CD4-positive, alpha-beta T cell treated with Interleukin-6 for 4 hours (primary cell): ENCODE measurements at regions not wholly inside any gene's neighbourhood (a gene's known extent, or its start where the extent isn't known, plus 50 kb on each side); places are given as distances from the start of the nearest gene placed in this dataset.
A peak's percentile ranks its signal among the peaks of the same experiment; 100 is the strongest.

Experiments
- DNase-seq: peaks from one replicate; pipeline ENCODE4 v3.0.0-alpha.2; 2020; ENCODE audit warnings: mixed read lengths

- DNase-seq = no peak
Observed at GRCh38 chr3:135885885-135886284, 79.6 kb upstream of the PPP2R3A start.

- no peak for DNase-seq
Observed at GRCh38 chr3:135887220-135887619, 78.3 kb upstream of the PPP2R3A start.

- no peak for DNase-seq
Observed at GRCh38 chr3:135889443-135889842, 76.1 kb upstream of the PPP2R3A start.

GRCh38 chr3:135891121-135891520 lies 74.4 kb upstream of the PPP2R3A start:
- DNase-seq = no peak

GRCh38 chr3:135895106-135895733 lies 70.3 kb upstream of the PPP2R3A start:
- DNase-seq = peak; percentile 16

- no peak for DNase-seq
Observed at GRCh38 chr3:135895734-135896121, 69.8 kb upstream of the PPP2R3A start.

GRCh38 chr3:135896613-135897012 lies 68.9 kb upstream of the PPP2R3A start:
- no peak for DNase-seq

- DNase-seq = no peak
Observed at GRCh38 chr3:135897715-135898114, 67.8 kb upstream of the PPP2R3A start.

- no peak for DNase-seq
Observed at GRCh38 chr3:135898774-135899173, 66.8 kb upstream of the PPP2R3A start.

- no peak for DNase-seq
Observed at GRCh38 chr3:135905058-135905724, 60.3 kb upstream of the PPP2R3A start.

GRCh38 chr3:135907422-135908165 lies 57.9 kb upstream of the PPP2R3A start:
- DNase-seq = no peak

GRCh38 chr3:135908225-135908624 lies 57.3 kb upstream of the PPP2R3A start:
- DNase-seq = no peak

- no peak for DNase-seq
Observed at GRCh38 chr3:135908737-135909136, 56.8 kb upstream of the PPP2R3A start.

- no peak for DNase-seq
Observed at GRCh38 chr3:135911110-135911509, 54.4 kb upstream of the PPP2R3A start.

- no peak for DNase-seq
Observed at GRCh38 chr3:135915206-135915605, 50.3 kb upstream of the PPP2R3A start.
